H1 (cell line): ENCODE measurements at regions not wholly inside any gene's neighbourhood (a gene's known extent, or its start where the extent isn't known, plus 50 kb on each side); places are given as distances from the start of the nearest gene placed in this dataset.
"Not testable (repeated sequence)": the region's sequence is repeated elsewhere in the genome, so short reads cannot be mapped to it uniquely, and the experiment has no call there.

Source experiments
- CTCF ChIA-PET: fragments of 300-600 bp; sonication (Branson Sonifier 250); formaldehyde crosslinking; loops from one replicate; lab custom pipeline; 2021; ENCODE audit not compliant: partially characterized antibody; lab: Charles Lee
- POLR2A ChIA-PET: fragments of 300-600 bp; sonication (Branson Sonifier 250); formaldehyde crosslinking; loops from one replicate; lab custom pipeline; 2021; ENCODE audit warnings: inconsistent platforms; ENCODE audit not compliant: partially characterized antibody; lab: Charles Lee
- DNase-seq, 2 experiments: peaks; one replicate each; pipeline versions ENCODE4 v3.0.0 to v3.0.0-alpha.2; 2010 to 2022; ENCODE audit warnings: low spot score in 2 of 2, low read depth in 1 of 2, mixed read lengths in 1 of 2
- FAIRE-seq: peaks from 2 replicates; lab custom pipeline; 2011; peaks lifted over from hg19 to GRCh38; lab: Jason Lieb, UNC
- H2AFZ ChIP-seq: 2 replicates; pipeline ENCODE4 v1.8.1; 2012; ENCODE audit warnings: low read length, inconsistent platforms
- H2AK5ac ChIP-seq: 2 replicates; pipeline ENCODE4 v1.6.1; 2013; ENCODE audit warnings: low read depth, low read length
- H2BK120ac ChIP-seq: replicated peaks from 2 replicates; pipeline ENCODE3; 2013; ENCODE audit warnings: low read depth, low read length, inconsistent platforms
- H2BK12ac ChIP-seq: 2 replicates; pipeline ENCODE4 v1.6.1; 2013; ENCODE audit warnings: low read depth, low read length
- H2BK15ac ChIP-seq: 2 replicates; pipeline ENCODE4 v1.6.1; 2013; ENCODE audit warnings: low read length
- H2BK20ac ChIP-seq: 2 replicates; pipeline ENCODE4 v1.6.1; 2013; ENCODE audit warnings: low read length
- H2BK5ac ChIP-seq: 2 replicates; pipeline ENCODE4 v1.6.1; 2013; ENCODE audit warnings: low read depth, low read length
- H3K14ac ChIP-seq: 2 replicates; pipeline ENCODE4 v1.6.1; 2013; ENCODE audit warnings: inconsistent platforms; ENCODE audit not compliant: insufficient read length
- H3K18ac ChIP-seq: 2 replicates; pipeline ENCODE4 v1.6.1; 2013; ENCODE audit warnings: low read length; ENCODE audit errors: extremely low read depth
- H3K23ac ChIP-seq: 2 replicates; pipeline ENCODE4 v1.6.1; 2013; ENCODE audit warnings: inconsistent platforms; ENCODE audit not compliant: insufficient read length
- H3K23me2 ChIP-seq: 2 replicates; pipeline ENCODE4 v1.6.1; 2013; ENCODE audit warnings: low read depth, low read length
- H3K27ac ChIP-seq: 2 replicates; pipeline ENCODE4 v1.6.1; 2011; ENCODE audit warnings: low read depth, low read length, inconsistent platforms
- H3K27me3 ChIP-seq, 4 experiments: replicated peaks in 1 of 4; 1 replicate in 1 of 4; 2 replicates in 3 of 4; pipeline versions ENCODE4 v1.6.1 to v1.8.1; 2011 to 2013; ENCODE audit warnings: low read length in 3 of 4, mild to moderate bottlenecking in 3 of 4, inconsistent platforms in 2 of 4, mixed read lengths in 2 of 4, moderate library complexity in 1 of 4; ENCODE audit not compliant: control insufficient read depth in 3 of 4, insufficient read depth in 3 of 4; ENCODE audit errors: extremely low read depth in 1 of 4
- H3K36me3 ChIP-seq, 4 experiments: 2 replicates each; pipeline versions ENCODE4 v1.6.1 to v1.8.1; 2011 to 2013; ENCODE audit warnings: mild to moderate bottlenecking in 4 of 4, low read length in 3 of 4, moderate library complexity in 2 of 4, control low read depth in 1 of 4, inconsistent platforms in 1 of 4; ENCODE audit not compliant: insufficient read depth in 4 of 4, control insufficient read depth in 2 of 4
- H3K4ac ChIP-seq: replicated peaks from 2 replicates; pipeline ENCODE3; 2013; ENCODE audit warnings: low read length, low read depth, mixed read lengths, inconsistent platforms; ENCODE audit not compliant: insufficient read length
- H3K4me1 ChIP-seq, 4 experiments: replicated peaks in 1 of 4; 1 replicate in 1 of 4; 2 replicates in 3 of 4; pipeline versions ENCODE4 v1.6.1 to v1.8.1; 2011 to 2013; ENCODE audit warnings: low read length in 3 of 4, inconsistent platforms in 2 of 4, mixed read lengths in 1 of 4; ENCODE audit not compliant: insufficient read depth in 4 of 4, control insufficient read depth in 3 of 4
- H3K4me2 ChIP-seq, 2 experiments: 2 replicates each; pipeline versions ENCODE4 v1.6.1 to v1.8.1; 2011 to 2013; ENCODE audit warnings: low read depth in 2 of 2, low read length in 2 of 2, control low read depth in 1 of 2, inconsistent platforms in 1 of 2, mild to moderate bottlenecking in 1 of 2; ENCODE audit not compliant: insufficient read depth in 1 of 2
- H3K4me3 ChIP-seq, 4 experiments: fragments of 200-600, 300-600 bp in 1 of 4; sonication (generic), shearing (Covaris generic), sonication (Bioruptor Twin) in 1 of 4; 2 replicates each; pipeline versions ENCODE4 v1.5.1 to v1.8.1; 2011 to 2016; ENCODE audit warnings: low read length in 4 of 4, low read depth in 3 of 4, control low read depth in 2 of 4, inconsistent platforms in 2 of 4, mild to moderate bottlenecking in 2 of 4, mixed read lengths in 1 of 4, moderate library complexity in 1 of 4; ENCODE audit not compliant: insufficient read depth in 2 of 4; ENCODE audit errors: extremely low read depth in 1 of 4
- H3K56ac ChIP-seq: replicated peaks from 2 replicates; pipeline ENCODE3; 2013; ENCODE audit warnings: low read depth, mild to moderate bottlenecking, mixed read lengths, low read length, inconsistent platforms; ENCODE audit not compliant: insufficient read length
- H3K79me1 ChIP-seq: 2 replicates; pipeline ENCODE4 v1.6.1; 2013; ENCODE audit warnings: low read depth, low read length, control low read depth
- H3K79me2 ChIP-seq, 2 experiments: 2 replicates each; pipeline versions ENCODE4 v1.6.1 to v1.8.1; 2012 to 2013; ENCODE audit warnings: low read length in 2 of 2, mild to moderate bottlenecking in 2 of 2, inconsistent platforms in 1 of 2; ENCODE audit not compliant: insufficient read depth in 2 of 2, control insufficient read depth in 1 of 2
- H3K9ac ChIP-seq, 4 experiments: replicated peaks in 1 of 4; 1 replicate in 1 of 4; 2 replicates in 3 of 4; pipeline versions ENCODE4 v1.6.1 to v1.8.1; 2011 to 2013; ENCODE audit warnings: low read depth in 3 of 4, low read length in 3 of 4, control low read depth in 2 of 4, mild to moderate bottlenecking in 2 of 4, moderate library complexity in 2 of 4, inconsistent platforms in 1 of 4; ENCODE audit errors: extremely low read depth in 1 of 4
- H3K9me3 ChIP-seq, 2 experiments: 2 replicates each; pipeline versions ENCODE4 v1.6.1 to v1.8.1; 2012 to 2013; ENCODE audit warnings: mild to moderate bottlenecking in 2 of 2, moderate library complexity in 2 of 2, control low read depth in 1 of 2, inconsistent platforms in 1 of 2, low read depth in 1 of 2, low read length in 1 of 2, mixed read lengths in 1 of 2; ENCODE audit not compliant: insufficient read depth in 2 of 2
- H4K20me1 ChIP-seq, 2 experiments: replicated peaks in 1 of 2; 2 replicates each; pipeline versions ENCODE3 to v1.8.1; 2011 to 2013; ENCODE audit warnings: inconsistent platforms in 2 of 2, low read length in 2 of 2, mild to moderate bottlenecking in 1 of 2; ENCODE audit not compliant: insufficient read depth in 2 of 2, control insufficient read depth in 1 of 2
- H4K5ac ChIP-seq: 2 replicates; pipeline ENCODE4 v1.6.1; 2013; ENCODE audit warnings: low read length, low read depth, mixed read lengths, inconsistent platforms; ENCODE audit not compliant: insufficient read length
- H4K8ac ChIP-seq: 2 replicates; pipeline ENCODE4 v1.8.0; 2013; ENCODE audit warnings: mild to moderate bottlenecking, moderate library complexity, low read length, inconsistent platforms; ENCODE audit not compliant: insufficient read depth; ENCODE audit errors: extremely low read depth
- H4K91ac ChIP-seq: replicated peaks from 2 replicates; pipeline ENCODE3; 2013; ENCODE audit warnings: low read length, mixed read lengths, inconsistent platforms; ENCODE audit not compliant: insufficient read length
- WGBS, 2 experiments: shearing (Covaris generic) in 1 of 2; methylation state at CpG; one replicate each; pipeline versions ENCODE4 v1.1.6 to v1.1.7; 2013 to 2015; ENCODE audit warnings: low lambda C conversion rate in 2 of 2, mixed read lengths in 2 of 2, inconsistent platforms in 1 of 2, low coverage in 1 of 2, missing lambda C conversion rate in 1 of 2; ENCODE audit not compliant: insufficient replicate concordance in 2 of 2, insufficient coverage in 1 of 2, insufficient read length in 1 of 2; ENCODE audit errors: extremely low coverage in 1 of 2, missing lambda C conversion rate in 1 of 2; 5-methylcytosine and 5-hydroxymethylcytosine counted together

- H2BK120ac ChIP-seq, H3K27me3 ChIP-seq, H3K4me1 ChIP-seq, H3K9ac ChIP-seq, H2BK15ac ChIP-seq, H3K18ac ChIP-seq, H3K14ac ChIP-seq, H4K5ac ChIP-seq, H3K56ac ChIP-seq, H3K23me2 ChIP-seq, H3K9me3 ChIP-seq, H2AK5ac ChIP-seq, H4K91ac ChIP-seq, H3K4ac ChIP-seq, H3K23ac ChIP-seq, H3K79me2 ChIP-seq, H3K36me3 ChIP-seq, H2BK20ac ChIP-seq, H2AFZ ChIP-seq, H3K79me1 ChIP-seq, FAIRE-seq, CTCF ChIA-PET, H3K4me3 ChIP-seq, H3K4me2 ChIP-seq, H4K20me1 ChIP-seq, H3K27ac ChIP-seq, DNase-seq, POLR2A ChIA-PET, H2BK12ac ChIP-seq, H4K8ac ChIP-seq, H2BK5ac ChIP-seq: not testable (repeated sequence)
- WGBS, 2 experiments, result 93% methylated on average over 3 of the region's 3 CpGs; no CpG with 5 or more reads in 1 of the 2 experiments
Measured at GRCh38 chr3:65252914-65253313, 565.1 kb upstream of the ADAMTS9 start.
